Spleen (tissue), 7 donors: ENCODE measurements at regions not wholly inside any gene's neighbourhood (a gene's known extent, or its start where the extent isn't known, plus 50 kb on each side); places are given as distances from the start of the nearest gene placed in this dataset.

Experiments
- CTCF ChIP-seq, 11 experiments: fragments of 200-600 bp in 7 of 11; fragments of 450-650 bp in 4 of 11; sonication (generic) in 4 of 11; IDR thresholded peaks in 8 of 11; conservative IDR thresholded peaks in 3 of 11; 1 replicate in 7 of 11; 2 replicates in 4 of 11; pipeline versions ENCODE4 v1.4.0 to v1.8.0; 2016 to 2021; ENCODE audit warnings: antibody characterized with exemption in 11 of 11, inconsistent platforms in 4 of 11, mild to moderate bottlenecking in 1 of 11
- POLR2A ChIP-seq, 3 donors: fragments of 450-650 bp; IDR thresholded peaks; one replicate each; pipeline ENCODE4 v1.5.1; 2017; ENCODE audit warnings: antibody characterized with exemption in 3 of 3, mild to moderate bottlenecking in 1 of 3
- POLR2AphosphoS5 ChIP-seq, 3 donors: sonication (generic); formaldehyde crosslinking; IDR thresholded peaks; one replicate each; pipeline ENCODE4 v1.5.1; 2017; ENCODE audit warnings: antibody characterized with exemption in 3 of 3
- donor health status: DM: no; HTN: no; CAD: no; lungs with moderate emphysema.
- donor health status: DM: no; HTN: no; CAD: no.
- donor health status: DM: no; HTN: no; CAD: no.

DNA sequence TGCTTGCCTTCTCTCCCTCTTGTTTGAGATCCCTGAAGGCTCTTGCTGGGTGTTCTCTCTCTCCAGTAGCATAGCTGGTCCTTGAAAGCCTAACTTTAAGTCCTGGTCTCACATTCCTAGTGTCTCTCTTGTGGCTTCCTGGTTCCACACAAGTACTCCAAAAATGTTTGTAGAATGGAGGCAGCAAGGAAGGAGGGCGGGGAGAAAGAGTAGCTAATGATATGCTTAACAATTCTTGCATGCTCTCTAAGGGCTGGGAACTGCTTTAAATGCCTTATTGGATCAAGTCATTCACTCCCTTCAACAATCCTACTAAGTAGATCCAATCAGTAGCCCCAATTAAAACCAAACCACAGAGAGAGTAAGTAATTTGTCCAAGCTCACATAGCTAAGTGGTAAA is 357.3 kb downstream of the KLF5 start:
- TF ChIP-seq CTCF (IDR thresholded peaks at IDR 0.05 in 8 of 11, conservative IDR thresholded peaks at IDR 0.05 in 3 of 11): no peak
- no peak for TF ChIP-seq POLR2AphosphoS5 (IDR thresholded peaks at IDR 0.05)
- TF ChIP-seq POLR2A (IDR thresholded peaks at IDR 0.05): no peak
